ENCODE measurements at regions not wholly inside any gene's neighbourhood (a gene's known extent, or its start where the extent isn't known, plus 50 kb on each side); places are given as distances from the start of the nearest gene placed in this dataset.

- no peaks in the 10 kb centered on the region for H3K36me3 ChIP-seq (ENCODE audit: control insufficient read depth in 1 of 2, insufficient read depth in 2 of 2, low read length in 2 of 2)
Measured at GRCh38 chr6:108766886-108767285, 81.3 kb upstream of the ARMC2 start.

GRCh38 chr6:108767418-108768165 is 80.6 kb upstream of the ARMC2 start:
- no peaks in the 10 kb centered on the region for H3K36me3 ChIP-seq (ENCODE audit: control insufficient read depth in 1 of 2, insufficient read depth in 2 of 2, low read length in 2 of 2)
- no peaks in the 10 kb centered on the region for H3K27me3 ChIP-seq (ENCODE audit: low read depth, low read length)
- H3K27ac ChIP-seq (ENCODE audit: low read length), result no peak overlapping the region
- H3K4me1 ChIP-seq (ENCODE audit: control insufficient read depth in 1 of 2, insufficient read depth in 2 of 2, low read length in 2 of 2), result no peaks in the 10 kb centered on the region
- no peaks in the 10 kb centered on the region for H3K9me3 ChIP-seq (ENCODE audit: control insufficient read depth in 1 of 2, low read length in 2 of 2)
- no peak overlapping the region for H3K4me3 ChIP-seq (ENCODE audit: low read depth in 1 of 2, low read length in 2 of 2)

More at GRCh38 chr6:108766886-108767285, 81.3 kb upstream of the ARMC2 start:
- Histone ChIP-seq H3K9me3 (ENCODE audit: control insufficient read depth in 1 of 2, low read length in 2 of 2) (no peaks in the 10 kb centered on the region), H3K4me1 (ENCODE audit: control insufficient read depth in 1 of 2, insufficient read depth in 2 of 2, low read length in 2 of 2) (no peaks in the 10 kb centered on the region), H3K4me3 (ENCODE audit: low read depth in 1 of 2, low read length in 2 of 2) (no peak overlapping the region), H3K27ac (ENCODE audit: low read length) (no peak overlapping the region), H3K27me3 (ENCODE audit: low read depth, low read length) (no peaks in the 10 kb centered on the region)

DNA sequence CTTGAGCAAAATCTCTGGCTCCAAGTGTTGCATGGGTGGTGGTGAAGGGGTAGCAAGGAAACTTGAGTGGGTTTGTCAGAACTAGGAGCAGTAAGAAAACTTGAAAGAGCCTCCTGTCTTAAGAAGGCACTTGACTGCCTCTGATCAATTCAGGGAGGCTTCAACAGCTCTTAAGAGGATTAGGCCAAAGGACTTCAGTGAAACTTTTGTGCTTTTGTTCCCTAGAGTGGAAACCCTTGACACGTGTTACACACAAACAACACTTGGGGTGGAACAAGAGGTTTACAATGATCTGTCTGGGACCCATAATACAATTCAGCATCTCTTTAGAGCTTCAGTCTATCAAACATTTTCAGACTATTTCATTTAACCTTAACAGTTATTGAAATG is 80.1 kb upstream of the ARMC2 start:
- H3K27ac ChIP-seq (ENCODE audit: low read length), result no peak overlapping the region
- H3K36me3 ChIP-seq (ENCODE audit: control insufficient read depth in 1 of 2, insufficient read depth in 2 of 2, low read length in 2 of 2), result no peaks in the 10 kb centered on the region
- no peaks in the 10 kb centered on the region for H3K9me3 ChIP-seq (ENCODE audit: control insufficient read depth in 1 of 2, low read length in 2 of 2)
- no peaks in the 10 kb centered on the region for H3K4me1 ChIP-seq (ENCODE audit: control insufficient read depth in 1 of 2, insufficient read depth in 2 of 2, low read length in 2 of 2)
- H3K4me3 ChIP-seq (ENCODE audit: low read depth in 1 of 2, low read length in 2 of 2), result no peak overlapping the region
- no peaks in the 10 kb centered on the region for H3K27me3 ChIP-seq (ENCODE audit: low read depth, low read length)

GRCh38 chr6:108768792-108769524 is 79.3 kb upstream of the ARMC2 start:
- H3K36me3 ChIP-seq (ENCODE audit: control insufficient read depth in 1 of 2, insufficient read depth in 2 of 2, low read length in 2 of 2), result no peaks in the 10 kb centered on the region
- H3K4me3 ChIP-seq (ENCODE audit: low read depth in 1 of 2, low read length in 2 of 2), result no peak overlapping the region
- H3K27ac ChIP-seq (ENCODE audit: low read length), result no peak overlapping the region
- no peaks in the 10 kb centered on the region for H3K4me1 ChIP-seq (ENCODE audit: control insufficient read depth in 1 of 2, insufficient read depth in 2 of 2, low read length in 2 of 2)
- H3K27me3 ChIP-seq (ENCODE audit: low read depth, low read length), result no peaks in the 10 kb centered on the region
- no peaks in the 10 kb centered on the region for H3K9me3 ChIP-seq (ENCODE audit: control insufficient read depth in 1 of 2, low read length in 2 of 2)

DNA sequence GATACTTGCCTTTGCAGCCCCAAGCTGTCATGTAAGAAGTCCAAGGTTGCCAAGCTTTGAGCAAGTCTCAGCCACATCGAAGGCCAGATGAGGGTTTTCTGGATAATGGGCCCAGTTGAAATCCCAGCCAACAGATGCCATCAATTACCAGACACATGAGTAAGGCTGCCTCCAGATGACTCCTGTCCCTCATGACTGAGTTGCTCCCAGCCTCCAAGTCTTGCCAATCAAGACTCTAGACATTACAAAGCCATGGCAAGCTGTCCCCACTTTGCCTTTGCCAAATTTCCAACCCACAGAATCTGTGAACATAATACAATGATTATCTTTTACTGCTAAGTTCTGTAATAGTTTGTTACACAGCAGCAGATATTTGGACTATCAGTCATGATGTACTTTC is 76.8 kb upstream of the ARMC2 start:
- no peaks in the 10 kb centered on the region for H3K36me3 ChIP-seq (ENCODE audit: control insufficient read depth in 1 of 2, insufficient read depth in 2 of 2, low read length in 2 of 2)
- no peaks in the 10 kb centered on the region for H3K27me3 ChIP-seq (ENCODE audit: low read depth, low read length)
- H3K4me1 ChIP-seq (ENCODE audit: control insufficient read depth in 1 of 2, insufficient read depth in 2 of 2, low read length in 2 of 2), result no peaks in the 10 kb centered on the region
- H3K4me3 ChIP-seq (ENCODE audit: low read depth in 1 of 2, low read length in 2 of 2), result no peak overlapping the region
- H3K9me3 ChIP-seq (ENCODE audit: control insufficient read depth in 1 of 2, low read length in 2 of 2), result no peaks in the 10 kb centered on the region
- H3K27ac ChIP-seq (ENCODE audit: low read length), result no peak overlapping the region

- no peak overlapping the region for H3K4me3 ChIP-seq (ENCODE audit: low read depth in 1 of 2, low read length in 2 of 2)
- H3K4me1 ChIP-seq (ENCODE audit: control insufficient read depth in 1 of 2, insufficient read depth in 2 of 2, low read length in 2 of 2), result no peaks in the 10 kb centered on the region
- H3K27ac ChIP-seq (ENCODE audit: low read length), result no peak overlapping the region
- H3K27me3 ChIP-seq (ENCODE audit: low read depth, low read length), result no peaks in the 10 kb centered on the region
- H3K9me3 ChIP-seq (ENCODE audit: control insufficient read depth in 1 of 2, low read length in 2 of 2), result no peaks in the 10 kb centered on the region
- H3K36me3 ChIP-seq (ENCODE audit: control insufficient read depth in 1 of 2, insufficient read depth in 2 of 2, low read length in 2 of 2), result no peaks in the 10 kb centered on the region
Measured at GRCh38 chr6:108774555-108774954, 73.7 kb upstream of the ARMC2 start.

GRCh38 chr6:108777536-108777935 is 70.7 kb upstream of the ARMC2 start:
- Histone ChIP-seq H3K27ac (ENCODE audit: low read length) (no peak overlapping the region), H3K4me1 (ENCODE audit: control insufficient read depth in 1 of 2, insufficient read depth in 2 of 2, low read length in 2 of 2) (peaks cover 0 to 3% of the 10 kb centered on the region in 2 donors), H3K27me3 (ENCODE audit: low read depth, low read length) (no peaks in the 10 kb centered on the region), H3K4me3 (ENCODE audit: low read depth in 1 of 2, low read length in 2 of 2) (no peak overlapping the region), H3K9me3 (ENCODE audit: control insufficient read depth in 1 of 2, low read length in 2 of 2) (no peaks in the 10 kb centered on the region), H3K36me3 (ENCODE audit: control insufficient read depth in 1 of 2, insufficient read depth in 2 of 2, low read length in 2 of 2) (no peaks in the 10 kb centered on the region)

DNA sequence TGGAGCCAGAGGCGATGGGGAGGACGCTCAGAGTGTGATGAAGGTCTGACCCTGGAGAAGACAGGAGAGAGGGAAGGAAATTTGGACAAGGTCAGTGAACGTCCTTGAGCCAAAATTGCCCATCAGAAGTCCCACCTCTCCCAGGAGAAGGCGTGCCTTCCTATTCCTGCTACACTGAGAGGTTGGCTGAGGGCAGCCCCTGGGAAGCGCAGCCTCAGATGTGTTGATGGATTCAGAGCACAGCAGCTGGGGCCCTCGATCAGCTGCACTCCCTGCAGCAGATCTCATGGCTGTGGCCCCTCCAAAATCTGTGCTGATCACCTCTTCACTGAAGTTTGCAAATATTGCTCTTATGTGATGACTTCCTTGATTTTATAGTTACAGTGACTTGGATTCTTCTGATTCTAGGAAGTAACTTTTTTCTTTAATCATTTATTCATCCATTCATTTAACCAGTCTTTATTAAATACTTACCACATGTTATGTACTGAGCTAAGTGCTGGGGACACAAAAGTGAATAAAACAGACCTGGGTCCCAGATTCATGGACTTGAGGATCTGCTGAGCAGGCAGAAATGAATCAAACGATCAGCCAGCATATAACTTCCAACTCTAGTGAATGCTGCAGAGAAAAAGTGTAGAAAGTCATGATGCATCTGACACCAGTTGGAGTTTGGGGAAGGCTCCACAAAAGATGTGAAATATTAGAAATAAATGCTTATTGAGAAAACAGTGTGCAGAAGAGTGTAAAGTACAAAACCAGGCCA is 69.6 kb upstream of the ARMC2 start:
- H3K27me3 ChIP-seq (ENCODE audit: low read depth, low read length), result no peaks in the 10 kb centered on the region
- H3K9me3 ChIP-seq (ENCODE audit: control insufficient read depth in 1 of 2, low read length in 2 of 2), result no peaks in the 10 kb centered on the region
- no peak overlapping the region for H3K4me3 ChIP-seq (ENCODE audit: low read depth in 1 of 2, low read length in 2 of 2)
- H3K4me1 ChIP-seq (ENCODE audit: control insufficient read depth in 1 of 2, insufficient read depth in 2 of 2, low read length in 2 of 2), result peaks cover 0 to 4% of the 10 kb centered on the region in 2 donors
- no peaks in the 10 kb centered on the region for H3K36me3 ChIP-seq (ENCODE audit: control insufficient read depth in 1 of 2, insufficient read depth in 2 of 2, low read length in 2 of 2)
- H3K27ac ChIP-seq (ENCODE audit: low read length), result no peak overlapping the region

GRCh38 chr6:108779536-108780275 is 68.5 kb upstream of the ARMC2 start:
- H3K4me3 ChIP-seq (ENCODE audit: low read depth in 1 of 2, low read length in 2 of 2), result no peak overlapping the region
- no peaks in the 10 kb centered on the region for H3K9me3 ChIP-seq (ENCODE audit: control insufficient read depth in 1 of 2, low read length in 2 of 2)
- peaks cover 0 to 4% of the 10 kb centered on the region in 2 donors for H3K4me1 ChIP-seq (ENCODE audit: control insufficient read depth in 1 of 2, insufficient read depth in 2 of 2, low read length in 2 of 2)
- no peaks in the 10 kb centered on the region for H3K36me3 ChIP-seq (ENCODE audit: control insufficient read depth in 1 of 2, insufficient read depth in 2 of 2, low read length in 2 of 2)
- H3K27ac ChIP-seq (ENCODE audit: low read length), result no peak overlapping the region
- no peaks in the 10 kb centered on the region for H3K27me3 ChIP-seq (ENCODE audit: low read depth, low read length)

- Histone ChIP-seq H3K27me3 (ENCODE audit: low read depth, low read length) (no peaks in the 10 kb centered on the region), H3K4me1 (ENCODE audit: control insufficient read depth in 1 of 2, insufficient read depth in 2 of 2, low read length in 2 of 2) (peaks cover 0 to 4% of the 10 kb centered on the region in 2 donors), H3K36me3 (ENCODE audit: control insufficient read depth in 1 of 2, insufficient read depth in 2 of 2, low read length in 2 of 2) (no peaks in the 10 kb centered on the region), H3K9me3 (ENCODE audit: control insufficient read depth in 1 of 2, low read length in 2 of 2) (no peaks in the 10 kb centered on the region), H3K27ac (ENCODE audit: low read length) (no peak overlapping the region), H3K4me3 (ENCODE audit: low read depth in 1 of 2, low read length in 2 of 2) (no peak overlapping the region)
Measured at GRCh38 chr6:108780784-108781183, 67.4 kb upstream of the ARMC2 start.
